Gastroesophageal sphincter (tissue), 3 donors: ENCODE measurements at regions not wholly inside any gene's neighbourhood (a gene's known extent, or its start where the extent isn't known, plus 50 kb on each side); places are given as distances from the start of the nearest gene placed in this dataset.

Experiments used
- POLR2A ChIP-seq, 2 donors: fragments of 450-650 bp; IDR thresholded peaks; one replicate each; pipeline ENCODE4 v1.6.1; 2017; ENCODE audit warnings: antibody characterized with exemption in 2 of 2, mild to moderate bottlenecking in 2 of 2, moderate library complexity in 1 of 2
- POLR2AphosphoS5 ChIP-seq: sonication (generic); formaldehyde crosslinking; IDR thresholded peaks from one replicate; pipeline ENCODE4 v1.6.1; 2017; ENCODE audit warnings: antibody characterized with exemption
- TF ChIP-seq, protein P1 (sequence below), 4 experiments: fragments of 200-600 bp in 2 of 4; fragments of 450-650 bp in 2 of 4; sonication (generic) in 1 of 4; IDR thresholded peaks; one replicate each; pipeline ENCODE4 v1.5.1; 2017 to 2019; ENCODE audit warnings: antibody characterized with exemption in 4 of 4, mild to moderate bottlenecking in 2 of 4, moderate library complexity in 2 of 4

DNA sequence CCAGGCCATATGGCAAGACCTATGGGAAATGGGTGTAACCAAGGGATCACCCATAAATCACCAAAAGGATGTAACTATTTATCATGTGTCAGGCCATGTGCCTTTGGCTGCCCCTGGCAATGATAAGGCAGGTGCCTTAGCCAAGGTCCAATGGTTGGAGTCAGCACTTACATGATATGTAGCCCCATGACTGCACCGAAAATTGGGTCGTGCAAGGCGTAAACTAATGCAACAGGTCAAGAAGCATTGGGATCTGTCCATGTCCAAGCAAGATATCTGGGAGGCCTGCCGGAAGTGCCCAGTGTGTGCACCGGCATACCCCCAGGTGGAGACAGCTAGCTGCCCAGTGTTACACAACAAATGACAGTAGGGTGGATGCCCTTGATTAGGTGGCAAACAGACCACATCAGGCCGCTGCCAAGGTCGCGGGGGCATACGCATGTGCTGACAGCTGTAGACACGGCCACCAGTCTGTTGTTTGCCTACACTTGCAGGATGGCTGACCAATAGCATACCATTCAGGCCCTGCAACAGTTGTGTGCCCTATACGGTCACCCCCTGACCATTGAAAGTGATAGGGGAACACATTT, 698.2 kb upstream of the AGA start:
- TF ChIP-seq POLR2A (IDR thresholded peaks at IDR 0.05) = no peak
- TF ChIP-seq, protein P1, sequence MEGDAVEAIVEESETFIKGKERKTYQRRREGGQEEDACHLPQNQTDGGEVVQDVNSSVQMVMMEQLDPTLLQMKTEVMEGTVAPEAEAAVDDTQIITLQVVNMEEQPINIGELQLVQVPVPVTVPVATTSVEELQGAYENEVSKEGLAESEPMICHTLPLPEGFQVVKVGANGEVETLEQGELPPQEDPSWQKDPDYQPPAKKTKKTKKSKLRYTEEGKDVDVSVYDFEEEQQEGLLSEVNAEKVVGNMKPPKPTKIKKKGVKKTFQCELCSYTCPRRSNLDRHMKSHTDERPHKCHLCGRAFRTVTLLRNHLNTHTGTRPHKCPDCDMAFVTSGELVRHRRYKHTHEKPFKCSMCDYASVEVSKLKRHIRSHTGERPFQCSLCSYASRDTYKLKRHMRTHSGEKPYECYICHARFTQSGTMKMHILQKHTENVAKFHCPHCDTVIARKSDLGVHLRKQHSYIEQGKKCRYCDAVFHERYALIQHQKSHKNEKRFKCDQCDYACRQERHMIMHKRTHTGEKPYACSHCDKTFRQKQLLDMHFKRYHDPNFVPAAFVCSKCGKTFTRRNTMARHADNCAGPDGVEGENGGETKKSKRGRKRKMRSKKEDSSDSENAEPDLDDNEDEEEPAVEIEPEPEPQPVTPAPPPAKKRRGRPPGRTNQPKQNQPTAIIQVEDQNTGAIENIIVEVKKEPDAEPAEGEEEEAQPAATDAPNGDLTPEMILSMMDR (IDR thresholded peaks at IDR 0.05) = no peak
- TF ChIP-seq POLR2AphosphoS5 = no peak
